Activated B cell treated with CpG ODN at 0.5 μM for 24 hours (primary cell): ENCODE measurements at regions not wholly inside any gene's neighbourhood (a gene's known extent, or its start where the extent isn't known, plus 50 kb on each side); places are given as distances from the start of the nearest gene placed in this dataset.

Experiments used
- ATAC-seq: fragments of 200-7000 bp; cut with Tn5 transposase; one replicate; pipeline ENCODE4 v1.10.0; 2021; ENCODE audit warnings: low read depth, mild to moderate bottlenecking, moderate library complexity
- CTCF ChIA-PET: fragments of 350-600 bp; sonication (Branson Sonifier 250); formaldehyde crosslinking; loops from one replicate; lab custom pipeline; 2021; ENCODE audit warnings: antibody characterized with exemption; lab: Charles Lee
- POLR2A ChIA-PET: fragments of 350-600 bp; sonication (Branson Sonifier 250); formaldehyde crosslinking; loops from one replicate; lab custom pipeline; 2021; ENCODE audit warnings: antibody characterized with exemption; lab: Charles Lee
- DNase-seq: peaks from one replicate; pipeline ENCODE4 v3.0.0; 2022
- H3K27ac Mint-ChIP-seq: one replicate; pipeline ENCODE4 v1.8.0; 2020; ENCODE audit warnings: mixed read lengths
- H3K27me3 Mint-ChIP-seq: one replicate; pipeline ENCODE4 v1.8.0; 2021; ENCODE audit warnings: mixed read lengths
- H3K36me3 Mint-ChIP-seq: one replicate; pipeline ENCODE4 v1.8.0; 2021; ENCODE audit warnings: low read depth, mixed read lengths
- H3K4me1 Mint-ChIP-seq: one replicate; pipeline ENCODE4 v1.8.0; 2021; ENCODE audit warnings: mixed read lengths
- H3K4me3 Mint-ChIP-seq: one replicate; pipeline ENCODE4 v1.8.0; 2020; ENCODE audit warnings: mild to moderate bottlenecking, mixed read lengths
- H3K9me3 Mint-ChIP-seq: one replicate; pipeline ENCODE4 v1.8.0; 2020; ENCODE audit warnings: mixed read lengths
- intact Hi-C: fragments of 100-400 bp; cut with micrococcal nuclease; formaldehyde crosslinking; loops from one replicate; pipeline ENCODE4 v1.15.1; 2024
- TF ChIP-seq, protein P1 (sequence below): fragments of 200-600 bp; IDR thresholded peaks from one replicate; pipeline ENCODE4 v1.8.0; 2022; ENCODE audit warnings: antibody characterized with exemption, mild to moderate bottlenecking

DNA sequence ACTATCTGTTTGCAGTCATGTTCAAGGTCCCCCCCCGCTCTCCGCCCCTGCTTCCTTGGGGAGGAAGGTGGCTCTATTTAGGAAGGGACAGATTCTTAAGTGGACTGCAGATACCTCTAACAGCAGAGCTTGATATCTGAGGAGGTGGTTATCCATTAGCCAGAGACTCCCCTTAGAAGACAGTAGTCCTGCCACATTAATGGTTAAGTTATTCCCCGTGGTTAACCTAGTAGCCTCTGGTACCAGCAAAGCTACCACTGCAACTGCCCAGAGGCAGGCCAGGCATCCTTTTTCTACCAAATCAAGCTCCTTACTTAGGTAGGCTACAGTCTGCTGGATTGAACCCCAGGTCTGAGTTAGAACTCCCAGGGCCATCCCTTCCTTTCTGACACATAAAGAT, 162.1 kb upstream of the AVPR1A start:
- H3K27me3 Mint-ChIP-seq, result no peaks in the 10 kb centered on the region
- no peak overlapping the region for H3K27ac Mint-ChIP-seq
- no peak for DNase-seq
- no peaks in the 10 kb centered on the region for H3K4me1 Mint-ChIP-seq
- POLR2A ChIA-PET, result no interaction called here
- no peak overlapping the region for H3K4me3 Mint-ChIP-seq
- no peak for ATAC-seq
- H3K9me3 Mint-ChIP-seq, result no peaks in the 10 kb centered on the region
- no peaks in the 10 kb centered on the region for H3K36me3 Mint-ChIP-seq
- TF ChIP-seq, protein P1, sequence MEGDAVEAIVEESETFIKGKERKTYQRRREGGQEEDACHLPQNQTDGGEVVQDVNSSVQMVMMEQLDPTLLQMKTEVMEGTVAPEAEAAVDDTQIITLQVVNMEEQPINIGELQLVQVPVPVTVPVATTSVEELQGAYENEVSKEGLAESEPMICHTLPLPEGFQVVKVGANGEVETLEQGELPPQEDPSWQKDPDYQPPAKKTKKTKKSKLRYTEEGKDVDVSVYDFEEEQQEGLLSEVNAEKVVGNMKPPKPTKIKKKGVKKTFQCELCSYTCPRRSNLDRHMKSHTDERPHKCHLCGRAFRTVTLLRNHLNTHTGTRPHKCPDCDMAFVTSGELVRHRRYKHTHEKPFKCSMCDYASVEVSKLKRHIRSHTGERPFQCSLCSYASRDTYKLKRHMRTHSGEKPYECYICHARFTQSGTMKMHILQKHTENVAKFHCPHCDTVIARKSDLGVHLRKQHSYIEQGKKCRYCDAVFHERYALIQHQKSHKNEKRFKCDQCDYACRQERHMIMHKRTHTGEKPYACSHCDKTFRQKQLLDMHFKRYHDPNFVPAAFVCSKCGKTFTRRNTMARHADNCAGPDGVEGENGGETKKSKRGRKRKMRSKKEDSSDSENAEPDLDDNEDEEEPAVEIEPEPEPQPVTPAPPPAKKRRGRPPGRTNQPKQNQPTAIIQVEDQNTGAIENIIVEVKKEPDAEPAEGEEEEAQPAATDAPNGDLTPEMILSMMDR, result no peak
- intact Hi-C loops, result no loop called here
- CTCF ChIA-PET, result no interaction called here

DNA sequence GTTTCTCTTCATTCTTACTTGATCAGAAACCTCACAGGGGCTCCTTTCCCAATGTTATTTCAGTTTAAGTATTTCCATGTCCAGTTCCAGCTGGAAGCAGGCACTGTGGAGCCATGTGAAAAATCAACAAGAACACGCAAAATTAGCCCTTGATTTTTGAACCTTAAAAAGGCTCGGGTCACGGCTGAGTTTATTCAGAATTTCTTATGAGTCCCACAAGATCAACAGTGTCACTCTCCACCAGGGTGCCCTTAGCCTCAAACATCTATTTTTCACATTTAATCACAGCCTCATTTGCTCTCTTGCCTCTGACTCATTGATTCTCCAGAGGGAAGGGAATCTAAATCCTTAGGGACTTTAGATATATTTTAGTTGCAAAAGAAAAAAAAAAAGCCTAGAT, 157.7 kb upstream of the AVPR1A start:
- no peak overlapping the region for H3K27ac Mint-ChIP-seq
- H3K36me3 Mint-ChIP-seq, result no peaks in the 10 kb centered on the region
- ATAC-seq, result no peak
- H3K4me3 Mint-ChIP-seq, result no peak overlapping the region
- TF ChIP-seq, protein P1, result no peak
- DNase-seq, result no peak
- POLR2A ChIA-PET, result no interaction called here
- intact Hi-C loops, result no loop called here
- CTCF ChIA-PET, result no interaction called here
- H3K9me3 Mint-ChIP-seq, result no peaks in the 10 kb centered on the region
- H3K27me3 Mint-ChIP-seq, result no peaks in the 10 kb centered on the region
- no peaks in the 10 kb centered on the region for H3K4me1 Mint-ChIP-seq

DNA sequence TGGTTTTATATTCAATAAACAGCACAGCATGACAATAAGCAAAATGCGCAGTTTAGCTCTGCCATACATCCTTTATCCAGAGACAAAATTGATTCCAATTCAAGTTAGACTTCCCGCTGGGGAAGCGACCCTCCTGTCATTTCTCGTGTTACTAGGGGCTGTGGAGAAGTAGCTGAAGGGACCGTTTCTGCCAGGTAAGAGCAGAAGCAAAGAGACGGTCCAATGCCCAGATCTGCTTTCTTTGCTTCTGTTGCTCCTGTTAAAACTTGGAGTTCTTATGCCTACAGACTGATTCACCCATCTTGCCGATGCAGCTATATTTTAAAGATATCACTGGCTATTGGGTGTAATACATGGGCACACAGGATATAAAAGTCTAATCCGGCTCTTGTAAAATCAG, 156.8 kb upstream of the AVPR1A start:
- ChIA-PET CTCF (no interaction called here), POLR2A (no interaction called here)
- intact Hi-C loops, result no loop called here
- TF ChIP-seq, protein P1, result no peak
- Mint-ChIP-seq H3K4me3 (no peak overlapping the region), H3K36me3 (no peaks in the 10 kb centered on the region), H3K27me3 (no peaks in the 10 kb centered on the region), H3K9me3 (no peaks in the 10 kb centered on the region), H3K4me1 (no peaks in the 10 kb centered on the region), H3K27ac (no peak overlapping the region)
- DNase-seq (no peak), ATAC-seq (no peak)

DNA sequence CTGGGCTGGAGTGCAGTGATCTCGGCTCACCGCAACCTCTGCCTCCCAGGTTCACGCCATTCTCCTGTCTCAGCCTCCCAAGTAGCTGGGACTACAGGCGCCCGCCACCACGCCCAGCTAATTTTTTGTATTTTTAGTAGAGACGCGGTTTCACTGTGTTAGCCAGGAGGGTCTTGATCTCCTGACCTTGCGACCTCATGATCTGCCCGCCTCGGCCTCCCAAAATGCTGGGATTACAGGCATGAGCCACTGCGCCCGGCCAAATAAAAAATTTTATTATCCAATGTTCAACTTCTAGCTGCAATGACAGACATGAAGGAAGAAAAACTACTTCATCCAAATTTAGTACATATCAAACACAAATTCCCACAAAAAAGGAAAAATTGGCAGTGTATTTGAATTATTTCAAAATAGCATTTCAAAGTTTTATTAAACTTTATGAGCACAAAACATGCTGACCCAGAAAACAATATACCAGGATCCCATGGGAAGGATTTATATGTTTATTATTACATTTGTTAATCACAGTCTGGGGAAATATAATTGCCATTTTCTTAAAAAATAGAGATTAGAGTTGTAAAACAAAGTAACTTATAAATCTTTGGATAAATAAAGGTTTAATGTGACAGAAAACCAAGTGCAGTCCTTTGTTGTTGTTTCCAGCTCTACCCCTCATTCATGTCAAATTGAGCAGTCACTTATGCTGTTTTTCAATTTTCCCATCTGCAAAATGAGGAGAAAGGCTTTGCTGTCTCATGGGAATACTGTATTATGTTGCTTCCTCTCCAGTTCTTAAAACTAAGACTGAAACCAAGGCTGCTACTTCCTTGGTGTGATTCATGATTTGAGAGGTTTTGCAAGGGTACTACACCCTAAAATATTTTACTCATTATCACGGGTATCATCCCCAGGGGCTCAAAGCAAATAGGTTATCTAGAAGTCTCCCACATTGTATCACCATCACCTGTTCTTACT, 155.2 kb upstream of the AVPR1A start:
- DNase-seq, result no peak
- Mint-ChIP-seq H3K9me3 (no peaks in the 10 kb centered on the region), H3K27ac (no peak overlapping the region), H3K4me3 (no peak overlapping the region), H3K27me3 (no peaks in the 10 kb centered on the region), H3K36me3 (no peaks in the 10 kb centered on the region), H3K4me1 (no peaks in the 10 kb centered on the region)
- TF ChIP-seq, protein P1, result no peak
- CTCF ChIA-PET, result no interaction called here
- intact Hi-C loops, result no loop called here
- ATAC-seq, result no peak
- POLR2A ChIA-PET, result no interaction called here

DNA sequence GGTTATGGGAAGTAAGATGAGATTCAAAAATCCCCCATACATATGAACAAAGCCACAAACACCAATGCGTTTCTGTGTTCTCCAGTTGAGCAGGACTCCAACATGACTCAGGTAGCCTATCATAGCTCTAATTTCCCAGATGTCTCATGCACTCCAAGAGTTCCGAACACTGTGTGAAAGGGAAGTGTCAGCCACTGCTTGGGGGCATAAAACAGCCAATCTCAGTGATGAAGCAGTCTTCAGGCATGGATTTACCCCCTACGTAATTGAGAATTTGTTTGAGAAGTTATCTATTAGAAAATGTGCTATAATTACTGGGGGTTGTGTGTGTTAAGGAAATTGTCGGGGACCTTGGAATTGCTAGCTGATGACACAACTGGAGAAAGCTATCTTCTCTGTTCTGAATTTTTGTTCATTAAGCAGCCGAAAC, 153.9 kb upstream of the AVPR1A start:
- Mint-ChIP-seq H3K4me1 (no peaks in the 10 kb centered on the region), H3K4me3 (no peak overlapping the region), H3K27me3 (no peaks in the 10 kb centered on the region), H3K9me3 (no peaks in the 10 kb centered on the region), H3K36me3 (no peaks in the 10 kb centered on the region), H3K27ac (no peak overlapping the region)
- POLR2A ChIA-PET, result no interaction called here
- no peak for ATAC-seq
- CTCF ChIA-PET, result no interaction called here
- intact Hi-C loops, result no loop called here
- TF ChIP-seq, protein P1, result no peak
- no peak for DNase-seq
